Renal cortex interstitium (tissue), 11 donors: ENCODE measurements at regions not wholly inside any gene's neighbourhood (a gene's known extent, or its start where the extent isn't known, plus 50 kb on each side); places are given as distances from the start of the nearest gene placed in this dataset.
A peak's percentile ranks its signal among the peaks of the same experiment; 100 is the strongest.
"Not testable (repeated sequence)": the region's sequence is repeated elsewhere in the genome, so short reads cannot be mapped to it uniquely, and the experiment has no call there.

Source experiments
- DNase-seq, 11 donors: peaks; one replicate each; pipeline ENCODE4 v3.0.0-alpha.2; 2013; ENCODE audit warnings: low read depth in 9 of 11, low spot score in 4 of 11; ENCODE audit errors: extremely low read depth in 1 of 11

- no peak for DNase-seq
Measured at GRCh38 chr3:38968403-38968802, 83.3 kb downstream of the SCN11A start.

DNA sequence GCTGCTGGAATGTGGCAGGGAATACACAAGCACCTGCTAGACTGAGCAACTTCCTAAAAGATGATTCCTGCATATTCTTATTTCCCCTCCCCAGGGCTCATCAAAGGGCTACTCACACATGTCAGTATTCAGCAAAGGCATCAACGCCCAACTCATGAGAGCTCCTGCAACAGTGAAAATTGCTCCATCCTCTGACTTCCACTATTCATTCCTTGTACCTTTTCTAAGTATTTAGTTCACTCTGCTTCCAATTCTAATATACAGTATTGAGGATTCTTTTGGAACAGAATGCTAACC is 84.1 kb downstream of the SCN11A start:
- no peak for DNase-seq

- DNase-seq = no peak
Measured at GRCh38 chr3:38966811-38967692, 84.7 kb downstream of the SCN11A start.

DNA sequence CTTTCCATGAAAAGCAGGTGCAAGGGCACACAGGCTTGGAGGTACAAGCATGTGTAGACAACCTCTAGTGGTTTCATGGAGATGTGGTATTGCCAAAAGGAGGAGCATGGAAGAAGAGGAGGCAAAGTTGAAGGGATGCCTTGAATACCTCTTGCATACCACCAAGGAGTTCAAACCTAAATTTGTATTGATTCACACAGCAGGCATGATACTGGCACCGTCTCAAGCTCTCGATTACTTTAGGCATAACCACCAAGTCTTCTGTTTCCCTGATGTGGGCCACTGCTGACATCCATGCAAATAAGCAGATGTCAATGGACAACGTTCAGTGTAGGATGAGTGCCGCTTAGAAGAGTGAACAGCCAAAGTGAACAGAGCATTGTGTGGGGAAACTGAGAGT is 87.1 kb downstream of the SCN11A start:
- DNase-seq = no peak

GRCh38 chr3:38964204-38964603 is 87.5 kb downstream of the SCN11A start:
- no peak for DNase-seq

- DNase-seq = peak in 2 of 11 donors; percentile 6 to 11
Measured at GRCh38 chr3:38960953-38961622, 90.7 kb downstream of the SCN11A start.

DNA sequence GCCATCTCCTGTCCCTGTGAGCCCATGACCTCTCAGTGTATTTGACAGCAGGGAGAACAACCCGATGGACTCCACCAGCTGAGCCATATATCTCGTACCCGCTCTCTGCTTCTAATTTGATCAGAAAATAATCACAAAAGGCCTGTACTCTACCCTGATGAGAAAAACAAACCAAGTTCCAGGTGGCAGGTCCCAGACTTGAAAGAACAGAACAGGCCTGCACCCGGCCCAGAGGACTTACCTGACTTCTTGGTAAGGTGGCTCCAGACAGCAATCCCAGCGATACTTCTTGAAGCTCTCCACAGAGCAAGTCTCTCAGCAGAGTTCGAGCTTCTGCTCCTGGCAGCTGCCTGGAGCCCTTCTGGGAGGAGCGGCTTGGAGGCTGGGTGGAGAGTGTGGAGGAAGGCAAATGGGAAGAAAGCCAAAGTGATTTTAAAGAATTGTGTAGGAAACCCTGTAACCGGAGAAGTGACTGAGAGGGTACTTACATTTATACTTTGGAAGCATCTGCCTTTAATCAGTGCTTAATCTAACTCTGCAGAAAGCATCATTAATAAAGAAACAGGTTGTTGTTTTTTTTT is 91.6 kb downstream of the SCN11A start:
- no peak for DNase-seq

- DNase-seq = no peak
Measured at GRCh38 chr3:38958026-38958720, 93.6 kb downstream of the SCN11A start.

- DNase-seq = no peak
Measured at GRCh38 chr3:38957296-38957695, 94.4 kb downstream of the SCN11A start.

- no peak for DNase-seq
Measured at GRCh38 chr3:38952721-38953120, 99.0 kb downstream of the SCN11A start.

DNA sequence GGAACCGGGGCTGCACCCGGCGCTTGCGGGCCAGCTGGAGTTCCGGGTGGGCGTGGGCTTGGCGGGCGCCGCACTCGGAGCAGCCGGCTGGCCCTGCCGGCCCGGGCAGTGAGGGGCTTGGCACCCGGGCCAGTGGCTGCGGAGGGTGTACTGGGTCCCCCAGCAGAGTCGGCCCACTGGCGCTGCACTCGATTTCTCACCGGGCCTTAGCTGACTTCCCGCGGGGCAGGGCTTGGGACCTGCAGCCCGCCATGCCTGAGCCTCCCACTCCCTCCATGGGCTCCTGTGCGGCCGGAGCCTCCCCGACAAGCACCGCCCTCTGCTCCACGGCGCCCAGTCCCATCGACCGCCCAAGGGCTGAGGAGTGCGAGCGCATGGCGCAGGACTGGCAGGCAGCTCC is 100.6 kb downstream of the SCN11A start:
- DNase-seq = not testable (repeated sequence)

DNA sequence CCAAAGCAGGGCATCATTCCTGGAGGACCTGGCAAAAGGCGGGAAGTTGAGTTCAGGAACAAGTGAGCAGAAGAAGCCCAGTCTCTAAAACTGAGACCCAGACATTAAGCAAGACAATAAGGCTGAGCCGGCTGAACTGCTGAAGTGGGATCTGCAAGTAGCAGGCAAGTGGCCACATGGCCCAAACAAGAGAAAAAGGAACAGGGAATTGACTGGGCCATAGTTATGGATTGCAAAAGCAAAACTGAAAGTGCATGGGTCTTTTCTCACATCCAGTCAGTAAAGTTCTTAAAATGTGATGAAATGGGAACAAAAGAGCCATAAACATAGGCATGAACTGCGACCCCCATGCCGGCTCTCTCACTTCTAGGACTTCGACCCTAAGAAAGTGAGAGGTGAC is 101.2 kb downstream of the SCN11A start:
- DNase-seq = no peak

DNA sequence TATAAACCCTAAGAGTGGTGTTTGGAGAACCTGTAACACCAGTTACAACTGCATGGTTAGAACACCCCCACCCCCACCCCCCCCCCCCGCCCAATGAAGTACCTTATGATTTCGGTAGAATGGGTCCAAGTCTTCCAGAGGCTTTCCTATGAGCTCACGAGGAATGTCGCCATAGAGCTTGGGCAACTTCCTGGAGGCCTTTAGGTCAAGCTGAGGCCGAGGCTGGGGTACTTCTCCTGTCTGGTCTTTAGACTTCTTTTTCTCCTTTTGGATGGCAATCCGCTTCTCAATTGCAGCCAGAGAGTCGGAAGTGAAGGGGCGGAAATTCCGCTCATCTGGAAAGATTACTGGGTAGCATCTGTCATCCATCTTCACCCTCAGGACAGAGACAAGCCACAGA is 101.8 kb downstream of the SCN11A start:
- no peak for DNase-seq

DNA sequence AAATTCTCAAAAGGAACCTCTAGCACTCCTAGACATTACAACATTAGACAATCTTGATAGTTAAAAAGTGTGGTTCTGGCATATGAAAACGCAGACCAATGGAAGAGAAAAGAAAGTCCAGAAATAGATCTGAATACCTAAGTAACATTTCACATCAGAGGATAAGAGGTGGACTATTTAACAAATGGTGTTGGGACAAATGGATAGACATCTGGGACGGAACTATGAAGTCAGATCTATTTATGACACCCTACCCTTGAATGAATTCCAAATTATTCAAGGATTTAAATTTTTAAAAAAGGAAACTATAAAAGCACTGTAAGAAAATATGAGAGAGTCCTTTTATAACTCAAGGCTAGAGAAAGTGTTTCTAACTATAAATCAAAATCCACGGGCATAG is 111.3 kb downstream of the SCN11A start:
- no peak for DNase-seq

DNA sequence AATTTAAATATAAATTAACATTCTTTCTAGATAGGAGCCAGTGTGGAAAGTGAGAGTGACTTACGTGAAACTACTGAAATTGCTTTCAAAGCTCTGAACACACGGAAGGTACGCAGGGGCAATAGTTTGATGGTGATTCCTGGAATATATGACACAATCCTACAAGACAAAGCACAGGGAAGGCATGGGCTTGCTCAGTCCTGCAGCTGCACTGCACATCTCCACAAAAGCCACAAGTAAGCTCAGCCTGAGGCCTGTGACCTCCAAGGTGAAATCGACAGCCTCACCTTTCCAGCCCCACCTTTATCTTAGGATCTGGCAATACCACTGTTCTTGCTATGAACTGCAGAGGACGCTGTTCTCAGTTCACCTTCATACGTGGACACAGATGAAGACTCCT is 109.3 kb upstream of the SCN10A start:
- no peak for DNase-seq

DNA sequence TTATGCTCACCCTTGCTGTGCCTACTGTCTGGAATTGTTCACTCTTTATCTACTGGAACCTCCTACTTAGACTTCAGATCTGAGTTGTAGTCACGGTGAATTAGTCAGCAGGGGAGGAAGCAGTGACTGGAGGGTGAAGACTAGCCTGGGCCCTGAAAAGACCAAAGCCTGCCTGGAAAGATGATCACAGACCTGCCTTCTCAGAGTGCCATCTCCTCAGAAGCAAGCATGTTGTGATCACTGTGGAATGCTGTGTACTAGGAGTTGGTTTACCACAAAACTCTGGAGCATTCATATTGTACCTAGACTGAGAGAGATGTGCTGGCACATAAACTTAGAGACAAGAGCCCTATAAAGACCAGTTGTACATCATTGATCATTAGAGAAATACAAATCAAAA is 100.7 kb upstream of the SCN10A start:
- DNase-seq = no peak

- DNase-seq = no peak
Measured at GRCh38 chr3:38907426-38907825, 91.4 kb upstream of the SCN10A start.

- DNase-seq = no peak
Measured at GRCh38 chr3:38890426-38890825, 74.4 kb upstream of the SCN10A start.

- no peak for DNase-seq
Measured at GRCh38 chr3:38878646-38879045, 62.6 kb upstream of the SCN10A start.
